ENCODE measurements at regions not wholly inside any gene's neighbourhood (a gene's known extent, or its start where the extent isn't known, plus 50 kb on each side); places are given as distances from the start of the nearest gene placed in this dataset.
"Not testable (repeated sequence)": the region's sequence is repeated elsewhere in the genome, so short reads cannot be mapped to it uniquely, and the experiment has no call there.

DNA sequence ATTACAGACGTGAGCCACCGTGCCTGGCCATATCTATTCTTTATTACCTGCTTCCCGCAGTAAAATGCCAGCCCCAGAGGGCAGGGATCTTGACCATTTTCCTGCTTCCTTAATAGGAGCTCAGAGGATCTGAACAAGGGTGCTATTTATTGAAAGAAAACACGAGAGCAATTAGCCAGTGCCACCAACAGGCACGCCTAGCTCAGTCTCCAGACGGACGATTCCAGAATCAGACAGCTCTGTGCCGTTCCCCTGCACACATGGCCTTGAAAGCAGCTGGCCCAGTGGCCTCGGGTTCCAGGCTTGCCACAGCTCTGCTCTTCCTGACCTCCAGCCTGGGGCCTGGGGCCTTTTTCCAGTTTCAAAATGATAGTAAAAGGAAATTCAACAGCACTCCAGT, 135.2 kb upstream of the RFLNA start:
- in situ Hi-C loops (cut with HindIII; ENCODE audit: low sequenced_read_pairs) = loop anchor here (5.0 kb wide), 1 partner anchor 62 kb away; no protein-coding TSS in a partner anchor

DNA sequence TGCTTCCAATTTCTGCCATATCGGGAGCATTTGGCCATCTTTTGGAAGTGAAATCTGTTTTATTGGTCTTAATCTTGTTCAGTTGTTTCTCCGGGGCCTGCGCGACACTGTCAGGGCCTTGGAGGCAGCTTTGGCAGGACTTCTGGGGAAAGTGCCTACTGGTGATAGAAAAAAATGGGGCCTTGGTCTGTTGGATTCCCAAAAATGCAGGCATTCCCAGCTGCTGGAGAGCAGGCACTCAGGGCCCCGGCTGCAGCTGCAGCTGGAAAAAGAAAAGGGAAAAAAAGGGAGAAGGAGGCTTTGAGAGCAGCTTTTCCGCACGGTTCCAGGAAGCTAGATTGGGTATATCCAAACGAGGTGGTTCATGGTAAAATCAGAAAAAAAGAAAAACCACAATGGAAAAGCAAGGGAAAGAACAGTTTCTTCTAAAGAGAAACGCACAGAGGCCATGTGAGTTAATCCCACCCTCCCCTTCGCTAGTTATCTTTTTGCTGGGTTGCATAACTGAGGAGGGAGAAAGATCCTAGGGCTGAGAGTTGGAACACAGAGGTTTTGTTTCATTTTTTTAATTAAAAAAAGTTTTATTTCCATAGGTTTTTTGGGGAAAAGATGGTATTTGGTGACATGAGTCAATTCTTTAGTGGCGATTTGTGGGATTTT, 134.7 kb upstream of the RFLNA start:
- in situ Hi-C loops (cut with HindIII; ENCODE audit: low sequenced_read_pairs) = no loop called here

DNA sequence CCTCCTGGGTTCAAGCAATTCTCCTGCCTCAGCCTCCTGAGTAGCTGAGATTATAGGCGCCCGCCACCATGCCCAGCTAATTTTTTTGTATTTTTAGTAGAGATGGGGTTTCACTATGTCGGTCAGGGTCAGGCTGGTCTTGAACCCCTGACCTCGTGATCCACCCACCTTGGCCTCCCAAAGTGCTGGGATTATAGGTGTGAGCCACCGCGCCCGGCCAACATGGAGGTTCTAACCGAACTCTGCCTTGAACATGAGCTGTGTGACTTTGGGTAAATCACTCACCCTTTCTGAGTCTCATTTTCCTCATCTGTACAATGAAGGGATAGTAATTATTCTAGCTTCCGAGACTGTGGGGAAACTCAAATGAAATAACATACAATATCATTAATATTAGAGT, 133.5 kb upstream of the RFLNA start:
- in situ Hi-C loops (cut with HindIII; ENCODE audit: low sequenced_read_pairs) = not testable (repeated sequence)

DNA sequence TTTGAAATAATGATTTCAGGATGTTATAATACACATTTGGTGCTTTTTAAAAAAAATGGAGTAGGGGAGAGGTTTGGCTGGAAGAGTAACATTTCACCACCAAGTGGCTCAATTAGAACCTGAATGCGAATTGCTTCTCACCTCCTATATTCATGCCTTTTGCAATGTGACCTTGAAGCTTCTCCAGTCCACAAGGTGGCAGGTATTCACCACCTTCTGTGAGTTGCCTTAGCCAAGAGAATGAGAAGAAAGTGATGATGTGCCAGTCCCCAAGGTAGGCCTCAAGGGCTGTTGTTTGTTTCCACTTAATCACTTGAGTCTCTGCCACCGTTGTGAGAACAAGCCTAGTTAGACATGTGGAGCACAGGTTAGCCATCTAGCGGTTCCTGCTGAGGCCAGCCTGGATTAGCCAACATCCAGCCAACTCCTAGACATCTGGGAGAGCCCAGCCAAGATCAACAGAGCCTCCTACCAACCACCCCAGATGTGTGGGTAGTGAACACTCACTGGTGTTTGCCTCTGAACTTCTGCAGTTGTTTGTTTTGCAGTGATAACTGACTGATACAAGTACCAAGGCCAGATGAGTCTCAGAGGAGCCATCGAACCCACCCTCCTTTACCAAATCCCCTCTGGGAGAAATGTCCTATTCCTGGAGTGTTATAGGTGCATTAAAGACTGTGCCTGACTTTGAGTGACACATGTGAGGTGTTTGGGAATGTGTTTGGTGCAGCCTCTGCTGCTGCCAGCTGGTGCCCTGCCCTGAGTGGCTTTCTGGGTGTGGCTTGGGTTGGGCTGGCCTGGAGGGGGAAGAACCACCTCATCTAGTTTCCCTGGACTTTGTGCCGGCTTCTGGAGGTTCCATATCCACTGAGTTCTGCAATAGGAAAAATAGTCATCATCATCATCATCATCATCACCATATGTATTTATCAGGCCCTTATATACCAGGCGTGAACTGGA, 132.5 kb upstream of the RFLNA start:
- in situ Hi-C loops (cut with HindIII; ENCODE audit: low sequenced_read_pairs) = no loop called here

DNA sequence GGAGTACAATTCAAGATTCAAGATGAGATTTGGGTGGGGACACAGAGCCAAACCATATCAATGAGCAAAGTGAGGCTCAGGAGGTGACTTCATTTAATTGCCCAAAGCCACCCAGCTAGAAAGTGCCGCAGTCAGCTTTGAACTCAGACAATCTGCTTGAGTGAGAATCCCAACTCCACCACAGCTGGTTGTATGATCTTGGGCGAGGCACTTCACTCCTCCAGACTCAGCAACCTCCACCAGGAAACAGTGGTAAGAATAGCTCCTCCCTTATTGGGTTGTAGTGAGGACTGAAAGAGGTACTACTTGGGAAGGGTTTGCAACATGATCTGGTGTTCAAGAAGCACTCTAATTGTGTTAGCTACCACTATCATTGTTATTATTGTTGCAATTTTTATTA, 129.2 kb upstream of the RFLNA start:
- in situ Hi-C loops (cut with HindIII; ENCODE audit: low sequenced_read_pairs) = no loop called here

DNA sequence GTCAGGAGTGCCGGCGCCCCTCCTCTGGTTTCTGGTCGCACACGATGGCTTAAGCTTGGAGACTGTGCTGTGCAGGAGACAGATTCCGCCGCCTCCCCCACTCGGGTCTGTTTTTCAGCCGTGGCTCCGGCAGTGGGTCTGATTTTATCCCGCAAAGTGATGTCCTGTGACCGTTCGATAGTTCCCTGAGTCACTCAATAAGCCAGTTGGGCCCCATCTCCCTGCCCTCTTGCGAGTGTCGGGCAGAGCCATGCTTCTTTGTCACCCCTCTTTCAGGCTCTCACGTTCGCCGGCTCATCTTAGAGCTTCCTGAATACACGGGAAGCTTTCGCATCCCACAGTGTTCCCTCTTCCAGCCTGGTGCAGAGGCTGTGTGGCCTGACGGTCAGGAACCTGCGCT, 127.8 kb upstream of the RFLNA start:
- in situ Hi-C loops (cut with HindIII; ENCODE audit: low sequenced_read_pairs) = no loop called here

DNA sequence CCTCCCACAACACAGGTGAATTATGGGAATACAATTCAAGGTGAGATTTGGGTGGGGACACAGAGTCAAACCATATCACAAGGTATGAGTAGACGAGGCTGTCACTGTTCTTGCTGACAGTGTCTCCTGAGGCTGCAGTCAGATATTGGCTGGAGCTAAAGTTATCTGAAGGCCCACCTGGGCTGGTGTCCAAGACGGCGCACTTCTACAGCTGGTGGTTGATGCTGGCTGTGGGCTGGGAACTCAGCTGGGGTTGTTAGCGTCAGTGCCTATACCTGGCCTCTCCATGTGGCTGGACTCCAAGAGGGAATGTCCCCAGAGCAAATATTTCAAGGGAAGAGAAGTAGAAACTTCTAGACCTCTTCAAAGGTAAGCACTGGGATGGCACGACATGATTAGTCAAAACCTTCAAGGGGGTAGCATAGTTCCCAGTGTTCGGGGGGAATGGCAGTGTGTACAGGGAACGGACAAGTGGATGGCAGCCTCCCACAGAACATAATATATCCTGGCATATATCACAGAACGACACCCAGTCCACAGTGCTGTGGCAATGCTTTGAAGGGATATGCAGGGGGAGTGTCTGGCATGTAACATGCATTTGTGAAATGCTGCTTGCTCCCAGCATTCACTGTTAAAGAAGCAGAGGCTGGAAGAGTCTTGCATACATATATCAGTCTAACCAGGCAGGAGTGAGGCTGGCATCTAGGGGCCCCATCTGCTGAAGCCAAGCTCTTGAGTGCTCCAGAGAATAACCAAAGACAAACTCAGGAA, 126.7 kb upstream of the RFLNA start:
- in situ Hi-C loops (cut with HindIII; ENCODE audit: low sequenced_read_pairs) = no loop called here

DNA sequence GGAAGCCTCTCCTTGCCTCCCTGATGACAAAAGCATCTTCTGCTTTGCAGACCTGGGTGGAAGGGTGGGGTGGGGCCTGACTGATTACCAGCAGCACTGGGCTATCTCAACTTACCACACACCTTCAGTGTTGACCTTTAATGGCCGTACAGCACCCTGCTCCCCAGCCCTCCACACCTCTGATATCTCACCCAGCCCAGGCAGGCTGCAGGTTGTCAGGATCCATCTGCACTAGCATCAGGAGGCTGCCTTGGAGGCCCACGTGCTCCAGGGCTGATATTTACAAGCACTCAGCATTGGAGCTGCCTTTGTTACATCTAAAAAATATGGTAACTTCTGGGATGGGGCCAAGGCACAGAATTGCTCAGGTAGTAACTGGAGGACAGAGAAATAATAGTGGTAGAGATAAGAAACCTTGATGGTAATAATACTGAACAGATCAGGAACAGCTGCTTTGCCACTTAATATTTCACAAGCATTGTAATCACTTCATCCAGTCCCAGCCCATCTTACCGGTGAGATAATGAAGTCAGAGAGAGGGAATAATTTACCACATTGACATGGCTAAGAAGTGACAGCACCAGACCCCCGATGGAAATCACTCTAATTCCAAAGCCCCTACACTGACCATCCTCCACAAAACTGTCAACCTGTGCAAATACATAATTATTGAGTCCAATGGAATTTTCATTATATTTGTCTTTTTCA, 125.2 kb upstream of the RFLNA start:
- in situ Hi-C loops (cut with HindIII; ENCODE audit: low sequenced_read_pairs) = no loop called here

DNA sequence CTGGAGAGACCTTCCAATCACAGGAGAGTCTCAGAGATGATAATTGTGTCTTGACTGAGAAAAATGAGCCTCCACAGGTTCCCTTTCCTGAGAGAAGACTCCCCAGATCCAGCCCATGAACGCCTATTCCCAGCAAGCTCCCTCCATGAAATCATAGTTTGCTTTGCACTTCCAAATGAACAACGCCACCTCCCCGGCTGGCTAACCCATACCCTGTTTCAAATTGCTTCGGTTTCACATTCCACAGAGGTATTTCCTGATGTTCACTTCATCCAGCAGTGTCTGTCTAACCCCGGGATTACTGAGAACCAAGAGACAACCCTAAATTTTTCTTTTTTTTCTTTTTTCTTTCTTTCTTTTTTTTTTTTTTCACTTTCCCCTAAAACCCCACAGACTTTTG, 124.1 kb upstream of the RFLNA start:
- in situ Hi-C loops (cut with HindIII; ENCODE audit: low sequenced_read_pairs) = no loop called here

DNA sequence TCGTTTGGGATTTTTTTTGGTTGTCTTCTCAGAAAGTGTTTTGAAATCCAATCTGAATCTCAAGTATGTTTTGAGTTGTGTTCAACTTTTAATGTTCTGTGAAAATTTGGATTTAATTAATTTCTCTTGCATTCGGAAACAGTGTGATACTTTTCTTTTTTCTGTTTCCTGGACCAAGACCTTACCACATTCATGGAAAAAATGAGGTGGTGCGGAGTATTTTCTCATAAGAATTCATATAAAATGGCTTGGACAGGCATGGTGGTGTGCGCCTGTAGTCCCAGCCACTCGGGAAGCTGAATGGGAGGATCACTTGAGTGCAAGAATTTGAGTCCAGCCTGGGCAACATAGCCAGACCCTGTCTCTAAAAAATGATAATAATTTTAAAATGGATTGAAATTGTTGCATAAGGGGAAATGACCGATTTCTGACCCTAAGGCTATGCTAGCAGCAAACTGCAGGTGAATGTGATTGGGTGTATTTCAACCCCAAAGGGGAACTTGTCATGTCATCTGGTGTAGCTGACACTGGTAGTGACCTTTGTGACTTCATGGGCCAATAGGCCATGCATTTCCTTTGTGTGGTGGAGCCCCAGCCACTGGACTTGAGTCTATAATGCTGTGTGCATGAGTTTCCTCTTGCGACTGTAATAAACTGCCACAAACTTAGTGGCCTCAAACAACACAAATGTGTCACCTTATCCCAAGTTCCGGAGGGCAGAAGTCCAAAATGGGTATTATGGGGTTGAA, 123.5 kb upstream of the RFLNA start:
- in situ Hi-C loops (cut with HindIII; ENCODE audit: low sequenced_read_pairs) = no loop called here

DNA sequence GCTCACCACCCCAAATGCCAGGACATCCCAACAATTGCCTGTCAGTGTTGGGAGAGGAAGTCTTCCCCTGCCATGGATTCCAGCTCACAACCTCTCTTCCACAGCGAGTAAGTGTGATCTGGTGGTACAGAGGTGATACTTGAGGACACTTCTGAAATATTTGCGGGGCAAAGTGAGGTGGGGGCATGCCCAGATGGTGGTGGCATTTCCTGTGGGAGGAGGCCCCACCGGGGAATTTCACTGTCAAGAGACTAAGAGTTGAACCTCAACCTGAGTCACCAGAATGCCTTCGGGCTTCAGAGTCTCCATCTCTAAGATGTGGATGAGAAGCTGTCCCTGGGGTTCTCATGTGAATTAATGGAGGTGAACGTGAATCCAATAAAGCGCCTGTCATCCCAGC, 122.3 kb upstream of the RFLNA start:
- in situ Hi-C loops (cut with HindIII; ENCODE audit: low sequenced_read_pairs) = no loop called here

DNA sequence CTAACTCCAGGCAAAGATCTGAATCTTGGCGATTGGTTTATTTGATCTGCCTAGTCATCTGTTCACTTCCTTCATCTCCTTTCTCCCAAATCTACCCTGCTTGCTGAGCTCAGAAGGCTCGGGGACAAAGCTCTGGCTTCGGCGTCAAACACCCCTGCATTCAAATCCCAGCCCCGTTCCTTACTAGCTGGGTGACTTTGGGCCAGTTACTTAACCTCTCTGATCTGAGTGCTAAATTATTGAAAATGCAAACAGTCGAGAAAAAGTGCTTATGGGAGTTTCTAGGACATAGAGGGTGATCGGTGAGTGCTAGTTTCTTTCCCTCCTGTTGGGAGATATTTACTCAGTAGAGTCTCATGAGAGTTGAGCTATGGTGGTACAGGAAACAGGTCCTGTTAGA, 121.2 kb upstream of the RFLNA start:
- in situ Hi-C loops (cut with HindIII; ENCODE audit: low sequenced_read_pairs) = no loop called here

DNA sequence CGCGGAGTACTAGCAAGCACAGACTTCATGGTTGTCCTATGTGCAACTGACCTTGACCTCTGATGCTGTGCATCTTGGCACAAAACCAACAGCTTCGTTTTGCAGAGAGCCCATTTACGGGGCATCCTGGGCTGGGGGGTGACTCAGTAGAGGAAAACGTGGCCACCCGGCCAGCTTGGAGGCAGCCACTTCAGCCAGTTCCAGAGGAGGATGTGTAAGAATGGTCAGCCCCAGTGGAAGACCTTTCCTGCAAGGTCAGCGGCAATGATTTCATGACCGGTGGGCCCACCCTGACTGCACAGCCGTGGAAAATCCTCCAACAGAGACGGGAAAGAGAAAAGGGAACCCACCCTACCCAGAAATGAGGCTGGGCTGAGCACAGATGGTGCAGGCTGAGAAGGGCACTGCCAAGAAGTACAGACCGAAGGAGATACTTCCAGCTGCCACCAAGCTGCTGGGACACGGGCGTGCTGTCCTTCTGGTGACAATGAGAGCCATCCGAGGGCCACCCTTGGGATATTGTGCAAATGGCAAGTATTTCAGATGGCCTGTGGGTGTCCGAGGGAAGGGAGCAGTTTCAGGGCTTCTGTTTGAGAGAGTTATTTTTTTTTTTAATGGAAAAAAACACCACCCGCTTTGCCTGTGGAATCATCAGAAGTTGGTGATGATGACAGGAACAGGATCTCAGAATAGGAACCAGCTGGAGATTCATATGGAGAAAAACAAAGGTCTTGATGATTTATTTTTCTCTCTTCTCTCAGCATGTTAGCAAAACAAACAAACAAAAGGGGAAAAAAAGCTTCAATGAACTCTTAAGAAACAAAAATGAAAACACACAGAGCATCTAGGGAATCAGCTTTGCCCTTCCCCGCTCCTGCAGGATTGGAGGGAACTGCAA, 120.2 kb upstream of the RFLNA start:
- in situ Hi-C loops (cut with HindIII; ENCODE audit: low sequenced_read_pairs) = no loop called here

DNA sequence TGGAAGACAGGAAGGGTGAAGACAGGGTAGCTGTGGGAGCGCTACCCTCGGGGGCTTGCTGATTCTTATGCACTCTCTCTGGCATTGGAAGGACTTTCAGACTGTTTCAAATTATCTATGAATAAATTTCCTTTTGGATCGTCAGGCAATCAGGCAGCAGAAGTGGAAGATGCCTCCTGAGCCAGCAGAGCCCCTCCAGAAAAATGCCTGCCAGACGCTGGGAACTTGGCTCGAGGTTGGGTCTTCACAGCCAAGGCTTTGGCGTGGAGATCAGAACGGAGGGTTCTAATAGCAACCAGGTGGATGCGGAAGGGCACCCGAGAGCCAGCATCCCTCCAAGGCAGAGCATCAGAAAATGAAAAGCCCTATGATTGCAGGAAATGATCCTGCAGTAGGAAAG, 119.2 kb upstream of the RFLNA start:
- in situ Hi-C loops (cut with HindIII; ENCODE audit: low sequenced_read_pairs) = no loop called here

DNA sequence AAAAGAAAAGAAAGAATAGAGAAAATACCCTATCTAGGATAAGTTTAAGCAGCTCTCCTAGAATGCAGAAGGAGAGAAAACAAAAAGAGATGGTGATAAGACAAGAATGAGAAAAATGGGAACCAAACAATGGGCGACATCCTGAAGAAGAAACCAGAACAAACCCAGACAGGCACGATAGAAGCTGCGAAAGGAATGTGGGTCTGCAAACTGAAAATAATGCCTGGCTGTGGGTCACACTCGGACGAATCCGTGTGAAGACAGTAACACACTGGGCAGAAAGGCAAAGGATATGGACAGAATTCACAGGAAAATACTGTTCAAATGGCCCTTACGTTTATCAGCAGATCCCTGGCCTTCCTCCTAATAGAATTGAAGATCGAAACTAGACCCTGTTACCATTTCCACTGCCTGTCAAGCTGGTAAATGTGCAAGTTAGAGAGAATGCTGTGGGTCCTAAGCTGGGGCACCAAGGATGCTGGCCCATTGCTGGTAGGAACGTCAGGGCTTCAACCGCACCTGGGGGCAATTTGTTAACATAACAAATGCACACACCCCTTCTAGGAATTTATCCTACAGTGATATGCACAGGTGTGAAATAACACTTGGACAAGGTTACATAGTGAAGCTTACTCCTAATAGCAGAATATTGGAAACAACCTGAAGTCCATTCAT, 117.5 kb upstream of the RFLNA start:
- in situ Hi-C loops (cut with HindIII; ENCODE audit: low sequenced_read_pairs) = no loop called here

DNA sequence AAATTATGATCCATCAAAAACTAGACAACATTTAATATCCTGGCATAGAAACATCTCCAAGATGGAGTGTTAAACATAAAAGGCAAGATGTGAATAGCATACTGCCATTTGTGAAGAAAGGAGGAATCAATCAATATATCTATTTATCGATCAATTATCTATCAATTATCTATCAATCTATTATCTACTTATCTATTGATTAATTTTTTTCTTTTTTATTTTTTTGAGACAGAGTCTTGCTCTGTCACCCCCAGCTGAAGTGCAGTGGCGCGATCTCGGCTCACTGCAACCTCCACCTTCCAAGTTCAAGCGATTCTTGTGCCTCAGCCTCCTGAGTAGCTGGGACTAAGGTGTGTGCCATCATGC, 117.0 kb upstream of the RFLNA start:
- in situ Hi-C loops (cut with HindIII; ENCODE audit: low sequenced_read_pairs) = no loop called here

DNA sequence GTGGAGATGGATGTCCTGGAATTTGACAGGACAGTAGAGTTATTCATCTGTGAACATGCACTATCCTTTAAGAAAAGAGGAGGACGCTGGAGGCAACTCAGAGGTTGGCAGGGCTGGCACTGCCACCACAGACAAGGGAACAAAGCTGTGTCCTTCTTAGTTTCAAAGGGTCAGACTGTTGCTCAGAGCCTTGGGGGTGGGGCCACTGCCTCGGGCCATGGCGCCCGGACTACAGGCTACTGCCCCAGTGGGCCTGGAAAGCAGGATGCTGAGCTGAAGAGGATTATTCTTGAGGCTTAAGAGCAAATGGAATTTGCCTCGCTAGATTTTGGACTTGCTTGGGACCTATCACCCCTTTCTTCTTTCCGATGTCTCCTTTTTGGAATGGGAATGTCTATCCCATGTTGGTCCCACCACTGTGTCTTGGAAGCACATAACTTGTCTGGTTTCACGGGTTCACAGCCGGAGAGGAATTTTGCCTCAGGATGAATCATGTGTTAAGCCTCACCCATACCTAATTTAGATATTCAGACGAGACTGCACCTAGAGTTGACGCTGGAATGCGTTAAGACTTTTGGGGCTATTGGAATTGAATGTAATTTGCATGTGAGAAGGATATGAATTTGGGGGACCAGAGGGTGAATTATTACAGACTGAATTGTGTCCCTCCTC, 114.8 kb upstream of the RFLNA start:
- in situ Hi-C loops (cut with HindIII; ENCODE audit: low sequenced_read_pairs) = no loop called here

DNA sequence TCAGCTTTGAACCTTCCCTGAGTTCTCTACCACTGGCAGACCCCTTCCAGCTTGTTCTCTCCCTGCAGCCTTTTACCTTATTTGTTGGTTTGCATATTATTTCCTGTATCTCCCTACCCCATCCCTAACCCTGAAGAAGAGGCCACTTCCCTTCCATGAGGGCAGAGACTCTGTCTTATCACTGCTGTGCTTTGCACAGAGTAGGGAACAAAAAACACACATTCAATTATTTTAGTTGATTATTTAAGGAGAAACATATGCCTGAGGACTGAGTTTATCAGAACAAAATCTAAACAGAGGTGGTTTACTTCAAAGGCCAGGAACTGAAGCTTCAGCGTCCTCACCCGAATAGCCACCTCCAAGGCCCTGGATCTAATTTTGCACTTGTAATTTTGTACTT, 111.7 kb upstream of the RFLNA start:
- in situ Hi-C loops (cut with HindIII; ENCODE audit: low sequenced_read_pairs) = no loop called here

Data from endothelial cell of hepatic sinusoid (primary cell).